KG1 (cell line): ENCODE measurements at regions not wholly inside any gene's neighbourhood (a gene's known extent, or its start where the extent isn't known, plus 50 kb on each side); places are given as distances from the start of the nearest gene placed in this dataset.
"Not testable (repeated sequence)": the region's sequence is repeated elsewhere in the genome, so short reads cannot be mapped to it uniquely, and the experiment has no call there.

Source experiments
- DNase-seq: peaks from one replicate; lab custom pipeline; 2025; lab: John Stamatoyannopoulos, UW

GRCh38 chr7:120186688-120187087 lies 86.3 kb upstream of the KCND2 start:
- no peak for DNase-seq

- DNase-seq = no peak
These were observed 83.4 kb upstream of the KCND2 start for GRCh38 chr7:120189623-120190022.

DNA sequence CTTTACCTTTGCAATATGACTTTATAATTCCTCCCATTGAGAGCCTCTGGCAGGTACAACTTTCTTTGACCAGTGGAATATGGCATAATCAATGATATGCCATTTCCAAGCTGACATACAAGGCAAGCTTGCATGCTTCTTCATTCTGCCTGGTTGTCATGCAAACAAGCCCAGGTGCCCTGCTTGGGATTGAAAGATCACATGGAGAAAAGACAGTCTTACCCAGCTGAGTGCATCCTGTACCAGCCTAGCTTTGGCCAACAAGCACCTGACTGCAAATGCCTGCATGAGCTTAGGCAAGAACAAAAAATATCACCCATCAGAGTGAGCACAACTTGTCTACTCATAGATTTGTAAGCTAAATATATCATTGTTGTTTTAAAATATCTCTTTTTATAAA lies 82.9 kb upstream of the KCND2 start:
- DNase-seq = no peak

- DNase-seq = no peak
These were observed 82.4 kb upstream of the KCND2 start for GRCh38 chr7:120190566-120190965.

DNA sequence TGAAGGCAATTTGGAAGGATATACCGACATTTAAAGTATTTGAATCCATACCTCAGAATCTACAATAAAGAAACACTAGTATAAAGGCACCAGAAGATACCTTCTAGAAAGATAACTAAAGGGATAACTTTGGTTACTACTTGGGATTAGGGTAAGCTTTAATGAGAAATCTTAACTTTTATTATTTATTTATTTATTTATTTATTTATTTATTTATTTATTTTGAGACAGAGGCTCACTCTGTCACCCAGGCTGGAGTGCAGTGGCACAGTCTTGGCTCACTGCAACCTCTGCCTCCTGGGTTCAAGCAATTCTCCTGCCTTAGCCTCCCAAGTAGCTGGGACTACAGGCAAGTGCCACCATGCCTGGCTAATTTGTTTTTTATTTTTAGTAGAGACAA lies 81.6 kb upstream of the KCND2 start:
- DNase-seq = not testable (repeated sequence)

DNA sequence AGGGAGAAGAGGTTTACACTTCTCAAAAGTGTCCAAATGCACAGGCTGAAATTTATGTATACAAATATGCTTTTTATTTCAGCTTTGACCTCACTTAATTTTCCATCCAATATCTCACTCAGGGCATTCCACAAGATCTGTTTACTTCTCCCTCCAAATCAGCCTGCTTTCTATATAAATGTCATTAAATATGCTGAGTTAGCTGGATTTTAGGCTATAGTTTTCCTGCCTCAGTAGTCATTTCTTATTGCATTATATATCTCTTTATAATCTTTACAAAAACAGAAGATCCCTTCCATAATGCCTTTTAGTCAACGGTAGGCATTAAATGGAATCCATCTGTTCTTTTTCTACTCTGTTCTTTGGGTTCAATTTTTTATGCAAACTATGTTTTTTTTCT lies 71.7 kb upstream of the KCND2 start:
- DNase-seq = no peak

DNA sequence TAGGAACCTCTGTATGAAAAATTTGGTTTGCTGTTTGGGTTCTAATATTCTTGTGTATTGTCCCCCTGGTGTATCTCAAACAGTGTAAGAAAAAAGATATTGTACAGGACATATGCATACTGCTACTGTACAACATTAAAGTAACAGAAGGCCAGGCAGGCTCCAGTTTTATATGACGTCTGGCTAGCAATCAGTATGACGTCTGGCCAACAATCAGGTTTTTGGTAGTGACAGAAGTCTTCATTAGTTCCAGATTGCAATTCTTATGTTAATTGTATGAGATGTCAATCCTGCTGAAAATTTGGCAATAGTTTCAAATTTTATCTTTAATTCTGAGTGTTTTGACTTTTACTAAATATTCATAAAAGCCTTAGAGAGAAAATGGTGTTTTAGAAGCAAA lies 67.9 kb upstream of the KCND2 start:
- no peak for DNase-seq

- DNase-seq = no peak
These were observed 65.9 kb upstream of the KCND2 start for GRCh38 chr7:120207037-120207436.

DNA sequence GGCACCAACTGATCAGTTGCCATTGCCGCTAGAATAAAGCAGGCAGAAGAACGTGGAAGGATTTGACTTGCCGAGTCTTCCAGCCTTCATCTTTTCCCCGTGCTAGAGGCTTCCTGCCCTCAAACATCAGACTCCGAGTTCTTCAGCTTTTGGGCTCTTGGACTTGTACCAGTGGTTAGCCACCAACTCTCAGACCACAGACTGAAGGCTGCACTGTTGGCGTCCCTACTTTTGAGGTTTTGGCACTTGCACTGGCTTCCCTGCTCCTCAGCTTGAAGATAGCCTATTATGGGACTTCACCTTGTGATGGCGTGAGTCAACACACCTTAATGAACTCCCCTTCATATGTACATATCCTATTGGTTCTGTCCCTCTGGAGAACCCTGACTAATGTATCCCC lies 57.3 kb upstream of the KCND2 start:
- no peak for DNase-seq

- no peak for DNase-seq
These were observed 56.0 kb upstream of the KCND2 start for GRCh38 chr7:120216947-120217346.

DNA sequence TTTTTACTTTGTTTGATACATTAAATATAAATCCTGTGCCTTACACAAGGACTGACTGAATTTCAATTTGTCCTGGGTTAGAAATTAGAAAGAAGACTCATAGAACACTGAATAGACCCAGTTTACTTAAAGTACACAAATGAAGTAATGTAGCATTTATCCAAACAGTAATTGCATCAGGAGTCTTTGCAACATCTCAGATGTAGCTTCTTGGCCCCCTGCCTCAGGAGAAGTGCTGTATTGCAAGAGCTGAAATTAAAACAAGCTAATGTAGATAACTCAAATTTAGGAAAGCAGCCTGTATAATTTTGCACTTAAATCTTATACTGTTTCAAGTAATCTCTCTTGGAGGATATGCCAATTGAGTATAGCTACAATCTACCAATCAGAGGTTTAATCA lies 54.3 kb upstream of the KCND2 start:
- no peak for DNase-seq

- no peak for DNase-seq
These were observed 51.3 kb upstream of the KCND2 start for GRCh38 chr7:120221666-120222065.
